Activated effector memory CD4-positive, alpha-beta T cell treated with anti-CD3 and anti-CD28 coated beads, Interleukin-2, amount 50 U/mL, for 16 hours (primary cell): ENCODE measurements at regions not wholly inside any gene's neighbourhood (a gene's known extent, or its start where the extent isn't known, plus 50 kb on each side); places are given as distances from the start of the nearest gene placed in this dataset.

ENCODE experiments used
- DNase-seq: peaks from one replicate; pipeline ENCODE4 v3.0.0-alpha.2; 2020

DNA sequence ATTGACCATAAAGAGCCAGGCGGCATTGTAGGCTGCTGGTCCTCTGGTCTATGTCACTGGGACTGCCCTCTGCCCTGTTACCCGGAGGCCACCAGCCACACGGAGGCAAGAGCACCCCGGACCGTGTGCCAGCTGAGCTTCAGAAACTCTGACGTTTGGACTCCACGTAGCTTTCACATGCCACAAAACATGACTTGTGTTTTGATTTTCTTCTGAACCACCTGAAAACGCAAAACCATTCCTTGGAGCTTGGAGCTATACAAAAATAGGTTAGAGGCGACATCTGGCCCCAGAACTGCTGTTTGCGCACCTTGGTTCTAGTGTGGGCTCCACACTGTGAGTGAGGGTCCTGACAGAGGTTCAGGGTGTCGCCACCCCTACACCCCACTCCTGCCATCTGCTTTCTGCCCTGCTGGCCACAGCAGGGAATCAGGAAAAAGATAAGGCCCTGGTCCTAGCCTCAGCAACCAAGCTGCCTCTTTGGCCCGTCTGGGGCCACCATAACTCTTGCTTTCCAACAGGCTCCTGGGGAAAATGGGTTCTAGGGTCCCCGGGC is 151.3 kb upstream of the IRX2 start:
- no peak for DNase-seq

DNA sequence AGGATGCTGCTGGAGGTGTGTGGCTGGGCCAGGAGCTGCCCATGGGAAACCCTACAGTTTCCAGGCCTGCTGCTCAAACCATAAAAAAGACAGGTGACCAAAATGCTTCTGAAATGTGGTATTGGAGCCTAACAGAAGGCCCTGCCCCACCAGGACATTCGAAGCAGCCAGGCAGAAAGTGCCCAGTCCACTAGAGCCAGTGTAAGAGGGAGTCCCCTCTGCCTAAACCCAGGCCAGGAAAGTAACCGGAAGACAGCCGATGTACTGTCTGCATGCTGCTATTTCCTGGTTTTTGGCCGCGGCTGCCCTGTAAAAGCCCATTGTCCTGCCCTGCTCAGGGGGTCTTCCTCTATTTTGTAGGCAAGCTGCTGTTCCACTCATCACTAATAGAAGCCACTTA is 150.7 kb upstream of the IRX2 start:
- DNase-seq, result no peak

DNA sequence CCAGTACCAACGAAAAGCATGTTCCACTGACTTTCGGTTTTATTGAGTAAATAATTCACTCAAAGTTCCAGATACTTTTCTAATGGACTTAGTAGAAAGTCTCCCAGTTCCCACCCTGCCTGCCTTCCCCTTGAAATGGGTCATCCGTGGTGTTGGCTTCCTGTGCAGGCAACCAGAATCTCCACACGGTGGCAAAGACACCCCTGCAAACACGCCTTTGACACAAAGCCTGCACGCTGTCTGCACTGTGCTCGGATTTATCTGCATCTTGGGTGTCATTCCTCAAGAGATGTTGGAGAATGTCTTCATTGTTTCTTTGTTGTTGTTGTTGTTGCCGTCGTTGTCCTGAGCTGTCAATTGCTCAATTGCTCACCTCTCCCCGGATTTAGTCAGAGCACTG is 150.0 kb upstream of the IRX2 start:
- no peak for DNase-seq

DNA sequence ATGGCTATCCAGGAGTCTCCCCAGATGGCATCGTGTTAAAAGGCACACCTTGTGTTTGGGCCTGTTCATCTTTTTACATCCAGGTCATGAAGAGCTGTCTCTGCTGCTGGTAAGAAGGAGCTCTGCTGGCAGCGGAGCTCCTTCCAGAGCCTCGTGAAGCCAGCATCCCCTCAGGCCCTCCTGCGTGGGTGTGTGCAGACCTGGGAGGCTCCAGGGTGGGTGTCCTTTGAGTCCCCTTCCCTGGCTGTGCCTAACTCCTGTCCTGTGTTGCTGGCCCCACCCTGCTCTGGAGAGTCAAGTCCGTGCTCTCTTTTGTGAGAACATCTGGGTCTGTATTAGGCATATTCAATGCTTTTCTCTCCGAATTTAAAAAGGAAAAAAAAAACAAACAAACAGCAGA is 149.6 kb upstream of the IRX2 start:
- no peak for DNase-seq

DNA sequence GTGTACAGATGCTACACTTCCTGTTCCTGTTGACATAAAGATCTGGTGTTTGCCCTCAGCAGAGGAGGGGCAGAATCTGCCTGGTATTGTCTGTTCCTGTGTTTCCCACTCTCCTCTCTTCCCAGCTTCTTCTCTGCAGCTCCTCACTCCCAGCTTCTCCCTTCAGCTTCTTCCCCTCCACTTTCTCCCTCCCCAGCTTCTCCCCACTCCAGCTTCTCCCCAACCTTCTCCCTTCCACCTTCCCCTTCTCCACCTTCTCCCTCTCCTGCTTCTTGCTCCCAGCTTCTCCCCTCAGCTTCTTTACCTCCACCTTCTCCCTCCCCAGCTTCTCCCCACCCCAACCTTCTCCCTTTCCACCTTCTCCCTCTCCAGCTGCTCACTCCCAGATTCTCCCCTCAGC is 148.9 kb upstream of the IRX2 start:
- DNase-seq, result no peak

DNA sequence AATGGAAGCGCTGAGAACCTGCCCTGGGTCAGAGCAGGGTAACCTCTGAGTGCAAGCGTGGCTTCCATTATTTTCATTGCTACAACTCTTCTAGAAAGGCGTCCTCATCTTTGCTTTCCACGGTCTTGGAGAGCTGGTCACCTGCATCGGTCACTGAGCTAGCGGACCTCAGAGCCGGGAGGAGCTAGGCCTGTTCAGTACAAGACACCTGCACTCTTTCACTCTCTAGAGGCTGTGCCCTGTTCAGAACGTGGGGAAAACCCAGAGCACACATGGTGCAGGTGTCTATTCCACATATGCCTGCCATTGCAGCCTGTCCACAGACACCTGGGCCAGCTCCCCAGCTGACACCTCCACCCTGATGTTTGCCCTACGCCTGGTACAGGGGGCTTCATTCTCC is 147.8 kb upstream of the IRX2 start:
- peak; percentile 28 for DNase-seq

DNA sequence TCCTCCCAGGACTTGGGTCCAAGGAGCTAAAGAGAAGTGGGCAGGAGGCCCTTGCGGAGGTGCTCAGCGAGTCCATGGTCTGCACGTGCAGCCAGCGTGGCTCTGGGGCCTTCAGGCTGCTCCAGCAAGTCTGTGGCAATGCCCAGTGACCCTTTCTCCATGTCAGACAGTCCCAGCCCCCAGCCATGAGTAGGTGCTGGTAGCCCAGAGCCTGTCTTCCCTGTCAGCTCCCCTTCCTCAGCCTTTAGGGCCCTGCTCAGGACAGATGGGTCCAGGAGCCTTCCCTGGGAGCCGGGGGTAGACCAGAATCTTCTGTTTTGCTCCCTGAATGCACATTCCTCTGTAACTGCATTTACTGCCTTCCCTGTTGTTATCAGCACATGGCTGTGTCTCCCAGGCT is 147.2 kb upstream of the IRX2 start:
- DNase-seq, result no peak

DNA sequence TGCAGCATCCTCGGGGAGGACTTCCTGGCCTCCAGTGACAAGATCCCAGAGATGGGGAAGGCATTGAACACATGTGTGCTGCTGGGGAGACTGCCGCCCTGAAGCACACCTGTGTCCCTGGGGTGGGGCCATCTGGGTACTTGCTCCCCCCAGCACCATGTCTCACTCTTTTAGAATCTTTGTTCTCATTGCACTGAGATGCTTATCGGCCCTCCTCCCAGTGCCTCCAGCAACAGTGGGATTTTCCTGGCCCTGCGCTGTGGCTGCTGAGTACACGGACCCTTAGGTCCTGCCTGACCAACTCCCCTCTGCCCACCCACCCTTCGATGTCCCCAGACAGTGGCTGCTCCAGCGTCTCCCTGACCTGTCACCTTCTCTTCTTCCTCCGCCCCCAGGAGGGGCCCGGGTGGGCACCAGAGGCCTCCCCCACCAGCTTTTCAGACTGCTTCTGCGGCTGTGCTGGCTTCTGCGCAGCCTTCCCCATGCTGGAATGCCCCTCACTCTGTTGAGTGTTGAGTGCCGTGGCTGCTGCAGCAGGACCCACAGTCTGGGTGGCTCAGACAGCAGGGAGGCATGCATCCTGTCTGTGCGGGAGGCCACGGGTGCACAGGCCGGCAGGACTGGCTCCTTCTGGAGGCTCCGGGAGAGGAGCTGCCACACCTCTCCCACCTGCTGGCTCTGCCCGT is 145.9 kb upstream of the IRX2 start:
- no peak for DNase-seq

DNA sequence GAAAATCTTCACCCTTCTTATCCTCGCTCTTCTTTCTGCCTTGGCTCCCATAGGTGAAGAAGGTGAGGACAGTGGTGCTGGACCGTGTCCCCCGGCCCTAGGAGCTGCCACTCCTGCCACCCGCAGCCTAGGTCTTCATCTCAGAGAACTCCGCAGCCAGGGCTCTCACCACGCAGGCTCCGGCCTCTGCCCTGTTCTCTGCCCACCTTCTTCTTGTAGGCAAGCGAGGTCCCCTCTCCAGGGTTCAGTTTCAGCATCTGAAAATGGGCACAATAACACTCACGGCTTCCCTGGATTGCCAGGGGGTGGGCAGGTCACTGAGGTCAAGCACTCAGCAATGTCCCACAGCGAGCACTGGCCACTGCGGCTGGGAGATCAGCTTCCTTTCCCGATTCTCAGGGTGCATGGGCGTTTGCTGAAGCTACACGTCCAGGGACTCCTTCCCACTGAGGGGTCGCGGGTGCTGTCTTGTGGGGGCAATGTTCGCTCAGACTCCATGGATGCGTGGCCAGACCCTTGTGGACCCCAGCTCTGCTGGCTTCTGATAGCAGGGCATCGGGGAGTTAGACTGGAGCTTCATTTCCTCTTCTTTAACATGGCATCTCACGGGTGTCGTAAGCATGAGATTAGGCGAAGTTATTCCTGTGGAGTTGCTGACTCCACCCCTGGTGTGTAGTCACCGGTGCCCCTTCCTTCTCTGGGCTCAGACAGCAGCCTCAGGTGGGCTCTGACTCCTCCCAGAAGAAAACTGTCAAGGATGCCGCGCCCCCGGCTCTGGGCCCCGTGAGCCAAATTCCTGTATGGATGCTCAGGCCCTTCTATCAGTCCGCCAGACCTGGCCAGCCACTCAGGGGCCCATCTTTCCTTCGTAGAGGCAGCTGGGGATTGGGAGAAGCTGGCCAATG is 145.1 kb upstream of the IRX2 start:
- no peak for DNase-seq

DNA sequence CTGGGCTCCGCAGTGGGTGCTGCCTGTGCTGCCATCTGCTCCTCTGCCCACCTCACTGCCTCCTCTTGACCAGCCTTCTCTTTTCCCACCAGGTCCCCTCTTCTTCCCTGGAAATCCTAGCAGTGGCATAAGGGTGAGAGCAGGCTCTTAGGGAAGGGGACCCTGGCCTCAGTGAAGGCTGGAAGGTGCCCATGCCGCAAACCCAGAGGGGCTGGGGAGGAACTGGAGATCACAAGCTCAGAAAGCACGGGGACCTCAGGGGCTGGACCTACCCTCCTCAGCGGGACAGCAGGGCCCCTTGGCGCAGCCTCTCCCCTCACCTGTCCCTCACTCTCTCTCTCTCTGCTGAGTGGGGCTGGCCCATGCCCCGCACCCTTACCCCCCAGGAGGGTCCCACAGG is 144.4 kb upstream of the IRX2 start:
- DNase-seq, result no peak

DNA sequence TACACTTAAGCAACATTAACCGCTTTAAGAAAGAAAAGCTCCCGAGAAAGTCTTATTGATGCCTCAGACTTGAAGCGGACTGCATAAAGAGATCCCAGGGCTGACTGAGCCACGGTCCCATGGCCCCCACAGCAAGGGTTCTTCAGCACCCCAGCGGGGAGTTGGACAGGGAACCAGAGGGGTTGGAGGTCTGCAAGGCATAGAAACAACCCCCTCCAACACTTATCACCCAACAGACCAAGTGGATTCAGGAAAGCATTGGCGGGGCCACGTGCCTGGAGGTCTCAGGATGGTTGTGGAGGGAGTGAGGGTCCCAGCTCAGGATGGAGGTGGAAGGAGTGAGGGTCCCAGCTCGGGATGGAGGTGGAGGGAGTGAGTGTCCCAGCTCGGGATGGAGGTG is 143.7 kb upstream of the IRX2 start:
- DNase-seq, result no peak

DNA sequence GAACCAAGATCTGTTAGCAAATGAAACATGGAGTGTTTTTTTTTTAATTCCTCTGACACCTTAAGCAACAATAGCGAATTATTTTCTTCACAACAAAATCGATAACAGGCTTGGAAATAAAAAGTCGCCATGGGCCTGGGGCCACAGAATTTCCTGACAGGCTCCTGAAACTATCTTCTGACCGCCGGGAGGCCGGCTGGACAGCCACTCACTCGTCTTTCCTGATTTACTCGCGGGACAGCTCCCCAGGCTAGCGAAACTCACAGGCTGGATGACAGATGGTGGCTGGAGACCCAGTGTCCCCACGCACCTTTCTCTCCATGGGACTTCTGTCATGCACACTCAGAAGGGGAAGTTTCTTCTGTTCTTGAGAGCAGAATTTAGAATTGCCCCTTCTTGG is 143.3 kb upstream of the IRX2 start:
- no peak for DNase-seq

DNA sequence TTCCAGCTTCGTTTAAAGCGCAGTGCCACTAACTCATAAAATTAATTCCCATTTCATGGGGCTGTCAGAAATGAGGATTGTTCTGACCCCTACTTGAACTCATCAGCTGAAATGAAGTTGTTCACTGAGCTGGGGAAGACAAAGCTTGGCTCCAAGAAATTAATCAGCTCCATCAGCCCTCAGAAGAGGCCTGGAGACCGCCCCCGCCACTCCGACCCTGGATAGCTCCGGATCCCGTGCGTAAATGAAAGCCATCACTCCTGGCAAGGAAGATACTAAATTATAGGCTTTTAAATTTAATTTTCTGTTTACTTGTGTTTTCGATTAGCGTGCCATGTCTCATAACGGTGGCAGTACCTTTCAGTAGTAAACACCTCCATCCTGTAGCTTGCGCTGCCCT is 142.8 kb upstream of the IRX2 start:
- no peak for DNase-seq

DNA sequence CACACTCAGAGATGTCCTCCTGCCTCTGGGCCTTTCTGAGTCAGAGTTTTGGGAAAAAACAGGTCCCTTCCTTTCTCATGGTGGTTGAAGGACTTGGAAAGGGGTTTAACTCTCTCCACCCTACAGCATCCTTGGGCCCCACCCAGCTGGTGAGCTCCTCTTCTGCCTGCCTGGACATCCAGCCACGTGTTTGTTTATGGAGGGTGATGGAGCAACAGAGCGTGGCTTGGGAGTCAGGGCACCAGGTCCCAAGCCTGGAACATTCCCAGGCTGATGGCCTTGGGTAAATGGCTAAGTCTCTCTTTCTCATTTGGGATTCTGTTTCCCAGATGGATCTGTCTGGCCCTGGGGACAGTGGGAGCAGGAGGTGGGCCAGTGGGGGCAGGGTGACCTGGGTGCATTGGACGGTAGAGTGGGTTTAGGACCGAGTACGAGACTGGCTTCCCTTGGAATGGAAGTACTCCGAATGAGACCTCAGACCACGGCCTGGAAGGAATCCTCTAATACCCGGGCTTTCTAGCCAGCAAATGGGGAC is 141.1 kb upstream of the IRX2 start:
- DNase-seq, result no peak

DNA sequence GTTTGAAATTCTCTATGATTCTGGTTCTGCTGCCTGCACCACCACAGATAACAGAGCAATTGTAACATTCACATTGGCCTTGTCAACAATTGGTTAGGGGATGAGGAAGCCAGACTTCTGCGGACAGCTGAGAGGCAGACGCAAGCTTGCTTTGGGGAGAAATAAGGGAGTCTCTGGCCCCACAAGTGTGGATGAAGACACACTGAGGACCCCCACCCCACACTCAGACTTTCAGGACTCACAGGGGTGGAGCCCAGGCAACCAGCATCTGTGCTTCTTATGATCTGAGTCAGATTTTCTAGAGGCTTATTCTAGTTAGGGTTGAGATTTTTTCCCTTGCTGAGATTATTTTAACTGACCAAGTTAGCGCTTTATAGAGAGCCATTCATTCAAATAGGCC is 140.3 kb upstream of the IRX2 start:
- DNase-seq, result no peak

DNA sequence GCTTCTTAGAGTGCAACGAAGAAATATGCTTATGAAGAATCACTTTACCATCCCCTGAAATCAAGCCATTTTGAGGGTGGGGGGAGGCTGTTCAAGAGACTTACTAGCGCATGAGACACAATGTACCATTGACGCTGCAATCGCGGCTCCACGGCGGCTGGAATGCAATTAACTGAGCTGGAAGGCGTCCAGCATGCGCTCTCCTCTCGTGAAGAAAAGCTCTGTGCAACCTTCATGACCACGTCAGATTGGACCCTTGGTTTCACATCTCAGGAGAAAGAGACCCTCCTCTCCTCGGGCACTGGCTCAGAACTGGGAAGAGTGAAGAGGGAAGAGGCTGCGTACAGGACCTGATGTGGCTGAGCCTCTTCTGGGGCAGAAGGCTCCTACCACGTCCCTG is 138.5 kb upstream of the IRX2 start:
- no peak for DNase-seq

DNA sequence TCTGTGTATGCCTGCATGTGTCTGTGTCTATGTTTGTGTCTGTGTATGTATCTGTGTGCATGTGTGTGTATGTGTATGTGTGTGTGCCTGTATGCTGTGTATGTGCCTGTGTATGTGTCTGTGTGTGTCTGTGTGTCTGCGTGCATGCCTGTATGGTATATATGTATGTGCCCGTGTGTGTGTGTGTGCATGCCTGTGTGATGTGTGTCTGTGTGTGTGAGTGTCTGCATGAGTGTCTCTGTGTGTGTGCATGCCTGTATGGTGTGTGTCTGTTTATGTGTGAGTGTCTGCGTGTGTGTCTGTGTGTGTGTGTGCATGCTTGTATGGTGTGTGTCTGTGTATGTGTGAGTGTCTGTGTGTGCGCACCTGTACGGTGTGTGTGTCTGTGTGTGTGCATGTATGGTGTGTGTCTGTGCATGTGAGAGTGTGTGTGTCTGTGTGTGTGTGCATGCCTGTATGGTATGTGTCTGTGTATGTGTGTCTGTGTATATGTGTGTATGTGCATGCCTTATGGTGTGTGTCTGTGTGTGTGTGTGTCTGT is 137.1 kb upstream of the IRX2 start:
- no peak for DNase-seq

DNA sequence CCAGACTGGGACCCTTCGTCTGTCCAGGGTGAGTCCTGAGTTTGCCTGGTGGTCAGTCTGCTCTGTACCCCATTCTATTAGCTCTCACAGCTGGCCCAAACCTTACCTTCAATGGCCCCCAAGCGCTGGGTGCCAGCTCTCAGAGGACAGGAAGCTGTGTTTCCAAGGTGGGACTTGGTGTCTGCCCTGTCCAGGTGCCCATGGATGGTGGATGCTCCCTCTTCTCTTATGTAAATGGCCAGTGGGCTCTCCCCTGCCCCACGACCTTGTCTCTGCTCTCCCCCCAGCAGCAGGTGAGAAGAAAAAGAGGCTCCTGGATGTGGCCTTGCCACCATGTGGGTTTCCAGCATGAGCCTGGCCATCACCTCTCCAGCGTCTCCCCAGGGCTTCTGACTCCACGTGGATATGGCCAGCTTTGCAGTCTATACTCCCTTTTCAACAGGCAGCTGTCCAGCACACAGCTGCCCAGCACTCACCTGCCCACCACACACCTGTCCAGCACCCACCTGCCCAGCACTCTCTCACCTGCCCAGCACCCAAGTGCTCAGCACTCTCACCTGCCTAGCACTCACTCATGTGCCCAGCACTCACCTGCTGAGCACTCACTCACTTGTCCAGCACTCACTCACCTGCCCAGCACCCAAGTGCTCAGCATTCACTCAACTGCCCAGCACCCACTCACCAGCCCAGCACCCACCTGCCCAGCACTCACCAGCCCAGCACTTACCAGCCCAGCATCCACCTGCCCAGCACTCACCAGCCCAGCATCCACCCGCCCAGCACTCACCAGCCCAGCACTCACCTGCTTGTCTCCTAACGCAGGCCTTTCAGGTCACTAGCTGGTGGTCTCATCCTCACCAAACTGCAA is 136.2 kb upstream of the IRX2 start:
- DNase-seq, result no peak

DNA sequence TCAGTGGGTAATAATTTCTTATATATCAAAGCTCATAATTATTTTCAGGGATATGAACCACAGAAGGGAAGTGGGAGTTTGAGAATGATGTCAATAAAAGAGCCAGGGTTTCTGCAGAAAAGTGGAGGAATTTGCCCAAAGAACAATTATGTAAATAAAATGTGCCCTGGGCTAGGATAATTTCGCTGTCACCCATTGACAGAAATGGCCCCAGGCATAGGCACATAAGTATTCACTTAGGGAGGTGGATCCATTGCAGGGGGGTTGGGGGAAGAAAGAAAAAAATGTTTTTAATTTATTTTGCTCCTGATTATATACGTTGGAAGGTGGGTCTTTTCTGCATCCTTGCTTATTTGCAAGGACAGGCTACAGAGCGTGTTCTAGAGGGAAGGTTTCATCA is 135.1 kb upstream of the IRX2 start:
- DNase-seq, result no peak

DNA sequence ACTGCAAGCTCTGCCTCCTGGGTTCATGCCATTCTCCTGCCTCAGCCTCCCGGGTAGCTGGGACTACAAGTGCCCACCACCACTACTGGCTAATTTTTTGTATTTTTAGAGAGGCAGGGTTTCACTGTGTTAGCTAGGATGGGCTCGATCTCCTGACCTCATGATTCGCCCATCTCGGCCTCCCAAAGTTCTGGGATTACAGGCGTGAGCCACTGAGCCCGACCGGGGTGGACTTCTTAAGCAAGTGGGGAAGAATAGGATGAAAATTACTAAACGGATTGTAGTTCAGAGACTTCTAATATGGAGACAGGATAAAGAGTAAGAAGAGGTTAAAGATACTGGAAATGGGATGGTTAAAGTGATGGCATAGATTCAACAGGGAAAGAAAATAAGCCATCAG is 132.3 kb upstream of the IRX2 start:
- DNase-seq, result peak; percentile 14

DNA sequence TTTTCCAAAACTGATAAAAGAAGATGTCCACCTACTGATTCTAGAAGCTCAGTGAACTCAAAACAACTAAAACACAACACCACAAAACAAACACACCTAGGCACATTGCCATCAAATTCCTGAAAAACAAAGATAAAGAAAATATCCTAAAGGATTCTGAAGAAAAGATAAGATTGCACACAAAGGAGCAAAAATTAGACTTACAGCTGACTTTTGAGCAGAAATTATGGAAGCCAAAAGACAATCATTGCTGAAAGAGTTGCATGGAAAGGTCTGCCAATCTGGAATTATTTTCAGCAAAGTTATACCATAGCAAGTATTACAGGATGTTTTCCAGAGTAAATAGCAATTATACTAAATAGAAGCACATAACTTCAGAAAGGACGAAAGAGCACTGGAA is 128.2 kb upstream of the IRX2 start:
- no peak for DNase-seq

DNA sequence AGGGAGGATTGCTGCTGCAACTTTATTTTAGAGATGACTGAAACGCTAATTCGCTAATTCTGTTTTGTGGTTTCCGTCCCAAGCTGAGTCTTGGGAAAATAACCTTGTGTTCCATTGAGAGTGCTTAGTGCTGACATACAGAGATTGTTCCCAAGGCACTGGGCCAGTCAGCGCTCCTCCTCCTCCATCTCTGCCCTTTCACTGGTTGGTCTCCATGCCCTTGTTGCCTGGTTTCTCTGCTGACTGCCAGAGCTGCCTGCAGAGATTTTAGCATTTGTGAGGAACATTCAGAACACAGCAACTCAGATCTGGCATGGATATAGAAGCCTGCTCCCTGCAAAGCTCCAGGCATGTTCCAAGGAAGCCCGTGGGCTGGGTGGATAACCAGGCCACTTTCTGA is 126.0 kb upstream of the IRX2 start:
- no peak for DNase-seq

DNA sequence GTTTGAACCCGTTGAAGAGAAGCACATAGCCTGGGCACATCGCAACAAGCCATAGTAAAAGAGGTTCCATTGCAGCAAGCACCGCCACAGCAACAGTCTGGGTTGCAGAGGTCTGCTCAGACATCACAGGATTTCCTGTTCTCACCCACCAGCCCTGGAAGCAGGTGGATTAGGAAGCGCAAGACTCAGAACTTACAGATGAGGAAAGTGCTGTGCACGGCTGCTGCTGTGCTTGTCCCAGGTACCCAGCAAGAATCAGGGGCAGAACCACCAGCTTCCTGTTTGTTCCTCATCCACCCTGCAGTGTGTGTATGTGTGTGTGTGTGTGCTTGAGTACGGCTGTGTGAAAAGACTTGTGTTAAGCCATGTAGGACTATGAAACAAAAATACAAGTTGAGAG is 124.7 kb upstream of the IRX2 start:
- no peak for DNase-seq
